ENCODE measurements at regions not wholly inside any gene's neighbourhood (a gene's known extent, or its start where the extent isn't known, plus 50 kb on each side); places are given as distances from the start of the nearest gene placed in this dataset.

- no peaks in the 10 kb centered on the region for H3K36me3 Mint-ChIP-seq (ENCODE audit: insufficient read depth)
- no peak for DNase-seq (ENCODE audit: low spot score, unreplicated experiment)
- TF ChIP-seq CTCF (IDR thresholded peaks at IDR 0.05; ENCODE audit: unreplicated experiment), result no peak
- H3K27me3 Mint-ChIP-seq, result no peaks in the 10 kb centered on the region
- no peak overlapping the region for H3K4me3 Mint-ChIP-seq (ENCODE audit: low read depth)
- H3K27ac Mint-ChIP-seq, result no peak overlapping the region
- no peaks in the 10 kb centered on the region for H3K9me3 Mint-ChIP-seq (ENCODE audit: low read depth)
- peaks cover 40% of the 10 kb centered on the region for H3K4me1 Mint-ChIP-seq (ENCODE audit: low read depth)
Measured at GRCh38 chr10:110394296-110394695, 89.6 kb upstream of the SMNDC1 start.

GRCh38 chr10:110394898-110395297 is 90.2 kb upstream of the SMNDC1 start:
- Mint-ChIP-seq H3K36me3 (ENCODE audit: insufficient read depth) (no peaks in the 10 kb centered on the region), H3K4me1 (ENCODE audit: low read depth) (peaks cover 40% of the 10 kb centered on the region), H3K4me3 (ENCODE audit: low read depth) (no peak overlapping the region), H3K27me3 (no peaks in the 10 kb centered on the region), H3K27ac (peak overlapping the region; percentile 78), H3K9me3 (ENCODE audit: low read depth) (no peaks in the 10 kb centered on the region)
- DNase-seq (ENCODE audit: low spot score, unreplicated experiment), result no peak
- TF ChIP-seq CTCF (IDR thresholded peaks at IDR 0.05; ENCODE audit: unreplicated experiment), result no peak

- Mint-ChIP-seq H3K4me3 (ENCODE audit: low read depth) (peak overlapping the region; percentile 9), H3K27ac (peak overlapping the region; percentile 95), H3K4me1 (ENCODE audit: low read depth) (peaks cover 40% of the 10 kb centered on the region), H3K9me3 (ENCODE audit: low read depth) (no peaks in the 10 kb centered on the region), H3K27me3 (no peaks in the 10 kb centered on the region), H3K36me3 (ENCODE audit: insufficient read depth) (no peaks in the 10 kb centered on the region)
- no peak for TF ChIP-seq CTCF (IDR thresholded peaks at IDR 0.05; ENCODE audit: unreplicated experiment)
- DNase-seq (ENCODE audit: low spot score, unreplicated experiment), result no peak
Measured at GRCh38 chr10:110395350-110396283, 90.9 kb upstream of the SMNDC1 start.

GRCh38 chr10:110396284-110396651 is 91.5 kb upstream of the SMNDC1 start:
- DNase-seq (ENCODE audit: low spot score, unreplicated experiment), result no peak
- H3K9me3 Mint-ChIP-seq (ENCODE audit: low read depth), result no peaks in the 10 kb centered on the region
- H3K27ac Mint-ChIP-seq, result no peak overlapping the region
- no peaks in the 10 kb centered on the region for H3K36me3 Mint-ChIP-seq (ENCODE audit: insufficient read depth)
- peaks cover 40% of the 10 kb centered on the region for H3K4me1 Mint-ChIP-seq (ENCODE audit: low read depth)
- no peaks in the 10 kb centered on the region for H3K27me3 Mint-ChIP-seq
- TF ChIP-seq CTCF (IDR thresholded peaks at IDR 0.05; ENCODE audit: unreplicated experiment), result no peak
- no peak overlapping the region for H3K4me3 Mint-ChIP-seq (ENCODE audit: low read depth)

- Mint-ChIP-seq H3K4me1 (ENCODE audit: low read depth) (peaks cover 38% of the 10 kb centered on the region), H3K27me3 (no peaks in the 10 kb centered on the region), H3K27ac (no peak overlapping the region), H3K36me3 (ENCODE audit: insufficient read depth) (no peaks in the 10 kb centered on the region), H3K4me3 (ENCODE audit: low read depth) (no peak overlapping the region), H3K9me3 (ENCODE audit: low read depth) (no peaks in the 10 kb centered on the region)
- DNase-seq (ENCODE audit: low spot score, unreplicated experiment), result no peak
- TF ChIP-seq CTCF (IDR thresholded peaks at IDR 0.05; ENCODE audit: unreplicated experiment), result no peak
Measured at GRCh38 chr10:110397856-110398255, 93.1 kb upstream of the SMNDC1 start.
